HCT116 (cell line): ENCODE measurements at regions not wholly inside any gene's neighbourhood (a gene's known extent, or its start where the extent isn't known, plus 50 kb on each side); places are given as distances from the start of the nearest gene placed in this dataset.

Experiments
- ATAC-seq: fragments of 200-7000 bp; cut with Tn5 transposase; 2 replicates; pipeline ENCODE4 v1.9.1; 2020; ENCODE audit warnings: mild to moderate bottlenecking, moderate library complexity
- BruUV-seq: library from RNA; stranded (reverse); fragments of 400-500 nt; replicated peaks from 2 replicates; lab custom pipeline; 2021; lab: Mats Ljungman, UMichigan
- CTCF ChIA-PET: fragments of 300-600 bp; sonication (Branson Sonifier 250); formaldehyde crosslinking; loops from one replicate; lab custom pipeline; 2021; ENCODE audit warnings: antibody characterized with exemption; lab: Charles Lee
- POLR2A ChIA-PET: fragments of 300-600, 350-600 bp; sonication (Branson Sonifier 250); formaldehyde crosslinking; loops from one replicate; lab custom pipeline; 2021; ENCODE audit warnings: antibody characterized with exemption; lab: Charles Lee
- RAD21 ChIA-PET, 2 experiments: fragments of 300-600 bp; sonication (Branson Sonifier 250); formaldehyde crosslinking; loops; one replicate each; lab custom pipeline; 2023; ENCODE audit warnings: low total read pairs in 2 of 2; ENCODE audit not compliant: uncharacterized antibody in 2 of 2, unreplicated experiment in 2 of 2, low non-redundant PET in 1 of 2; lab: Charles Lee
- DNase-seq: peaks from one replicate; pipeline ENCODE4 v3.0.0-alpha.2; 2010; ENCODE audit warnings: low read depth, low spot score
- H2AFZ ChIP-seq: fragments of 200-600 bp; shearing (Covaris generic), sonication (generic); 2 replicates; pipeline ENCODE4 v1.6.1; 2017; ENCODE audit warnings: low read depth, mixed run types, mixed read lengths, antibody characterized with exemption, low read length; ENCODE audit not compliant: poor library complexity, severe bottlenecking
- H3K27ac ChIP-seq: 2 replicates; pipeline ENCODE4 v1.5.1; 2012; ENCODE audit warnings: low read depth, low read length
- H3K27me3 ChIP-seq: fragments of 200-600 bp; sonication (generic); 2 replicates; pipeline ENCODE4 v1.6.1; 2016; ENCODE audit warnings: mixed run types, low read length, mixed read lengths; ENCODE audit not compliant: insufficient read depth
- H3K36me3 ChIP-seq, 2 experiments: fragments of 200-500 bp in 1 of 2; fragments of 200-600 bp in 1 of 2; sonication (Bioruptor generic) in 1 of 2; sonication (generic) in 1 of 2; 2 replicates each; pipeline versions ENCODE4 v1.5.1 to v1.6.1; 2014 to 2016; ENCODE audit warnings: low read length in 2 of 2, inconsistent platforms in 1 of 2, mixed read lengths in 1 of 2, mixed run types in 1 of 2; ENCODE audit not compliant: insufficient read depth in 2 of 2, control insufficient read depth in 1 of 2
- H3K4me1 ChIP-seq, 2 experiments: fragments of 200-600 bp in 1 of 2; sonication (generic) in 1 of 2; 2 replicates each; pipeline versions ENCODE4 v1.5.1 to v1.6.1; 2012 to 2017; ENCODE audit warnings: low read length in 2 of 2, inconsistent platforms in 1 of 2, mild to moderate bottlenecking in 1 of 2, mixed read lengths in 1 of 2, mixed run types in 1 of 2, moderate library complexity in 1 of 2; ENCODE audit not compliant: insufficient read depth in 2 of 2, control insufficient read depth in 1 of 2
- H3K4me2 ChIP-seq: fragments of 200-600 bp; sonication (generic); 2 replicates; pipeline ENCODE4 v1.6.1; 2017; ENCODE audit warnings: mixed run types, low read length, mixed read lengths
- H3K4me3 ChIP-seq, 2 experiments: fragments of 200-600 bp in 1 of 2; sonication (generic) in 1 of 2; replicated peaks in 1 of 2; 2 replicates each; pipeline ENCODE4 v1.5.1; 2011 to 2016; ENCODE audit warnings: low read length in 2 of 2, control low read depth in 1 of 2, low read depth in 1 of 2, mild to moderate bottlenecking in 1 of 2, mixed read lengths in 1 of 2, mixed run types in 1 of 2
- H3K79me2 ChIP-seq: fragments of 200-600 bp; sonication (generic); 2 replicates; pipeline ENCODE4 v1.6.1; 2017; ENCODE audit warnings: mild to moderate bottlenecking, mixed run types, low read length, moderate library complexity, mixed read lengths; ENCODE audit not compliant: insufficient read depth
- H3K9ac ChIP-seq: fragments of 200-600 bp; sonication (generic); 2 replicates; pipeline ENCODE4 v1.6.1; 2016; ENCODE audit warnings: low read length, mixed read lengths
- H3K9me2 ChIP-seq: fragments of 200-600 bp; sonication (generic), shearing (Covaris generic); 2 replicates; pipeline ENCODE4 v1.6.1; 2017; ENCODE audit warnings: mixed run types, mild to moderate bottlenecking, moderate library complexity; ENCODE audit not compliant: insufficient read depth
- H3K9me3 ChIP-seq, 2 experiments: fragments of 200-500 bp in 1 of 2; fragments of 200-600 bp in 1 of 2; sonication (Bioruptor generic) in 1 of 2; sonication (generic) in 1 of 2; 2 replicates each; pipeline ENCODE4 v1.6.1; 2014 to 2017; ENCODE audit warnings: low read length in 2 of 2, mixed read lengths in 2 of 2, inconsistent platforms in 1 of 2, low read depth in 1 of 2, mild to moderate bottlenecking in 1 of 2, mixed run types in 1 of 2, moderate library complexity in 1 of 2; ENCODE audit not compliant: control insufficient read depth in 1 of 2, insufficient read depth in 1 of 2
- H4K20me1 ChIP-seq: fragments of 200-600 bp; sonication (generic), shearing (Covaris generic); 2 replicates; pipeline ENCODE4 v1.6.1; 2017; ENCODE audit warnings: mixed run types, mild to moderate bottlenecking, moderate library complexity; ENCODE audit not compliant: insufficient read depth
- CTCF ChIP-seq, 3 experiments: fragments of 200-600 bp in 1 of 3; sonication (generic) in 1 of 3; IDR thresholded peaks in 2 of 3; conservative IDR thresholded peaks in 1 of 3; 2 replicates each; pipeline ENCODE4 v1.5.1; 2012 to 2017; ENCODE audit warnings: low read depth in 2 of 3, low read length in 2 of 3, antibody characterized with exemption in 1 of 3, borderline replicate concordance in 1 of 3, control low read depth in 1 of 3, mild to moderate bottlenecking in 1 of 3, mixed read lengths in 1 of 3, mixed run types in 1 of 3, moderate library complexity in 1 of 3; ENCODE audit not compliant: insufficient read depth in 1 of 3
- EGR1 ChIP-seq: IDR thresholded peaks from 2 replicates; pipeline ENCODE4 v1.6.1; 2012; ENCODE audit warnings: low read depth
- JUND ChIP-seq: IDR thresholded peaks from 2 replicates; pipeline ENCODE4 v1.6.1; 2012
- SRF ChIP-seq: IDR thresholded peaks from 2 replicates; pipeline ENCODE4 v1.6.1; 2012; ENCODE audit warnings: low read depth
- TCF7L2 ChIP-seq: IDR thresholded peaks from 2 replicates; pipeline ENCODE4 v1.7.0; 2011; ENCODE audit warnings: borderline replicate concordance, inconsistent platforms; ENCODE audit not compliant: insufficient read depth, insufficient read length; ENCODE audit errors: extremely low read depth
- intact Hi-C: fragments of 100-400 bp; cut with micrococcal nuclease; formaldehyde crosslinking; loops from 2 replicates; pipeline ENCODE4 v1.10.0; 2022

GRCh38 chr20:47428164-47428563, 71.7 kb upstream of the ZMYND8 start:
- ChIA-PET RAD21 (no interaction called here), POLR2A (no interaction called here), CTCF (no interaction called here)
- DNase-seq (no peak), ATAC-seq (no peak)
- no peak overlapping the region for H3K4me2 ChIP-seq
- H4K20me1 ChIP-seq, result no peaks in the 10 kb centered on the region
- BruUV-seq, result no TSS peak
- H3K27ac ChIP-seq, result no peak overlapping the region
- intact Hi-C loops, result no loop called here
- no peak overlapping the region for H3K4me3 ChIP-seq
- no peak for TF ChIP-seq EGR1
- TF ChIP-seq JUND, result no peak
- TF ChIP-seq CTCF (IDR thresholded peaks at IDR 0.05 in 2 of 3, conservative IDR thresholded peaks at IDR 0.05 in 1 of 3; ENCODE audit: borderline replicate concordance in 1 of 3, insufficient read depth in 1 of 3, low read depth in 2 of 3, low read length in 2 of 3), result no peak
- no peak for TF ChIP-seq TCF7L2
- peaks cover 7 to 9% of the 10 kb centered on the region in 2 experiments; a peak in 2 of 4 replicates for H3K9me3 ChIP-seq
- no peak overlapping the region for H3K9ac ChIP-seq
- no peak overlapping the region for H2AFZ ChIP-seq
- H3K4me1 ChIP-seq, result peaks cover 13 to 20% of the 10 kb centered on the region in 2 experiments
- H3K9me2 ChIP-seq, result no peaks in the 10 kb centered on the region
- no peaks in the 10 kb centered on the region for H3K27me3 ChIP-seq
- H3K36me3 ChIP-seq, result no peaks in the 10 kb centered on the region
- no peaks in the 10 kb centered on the region for H3K79me2 ChIP-seq

- H3K4me3 ChIP-seq, result no peak overlapping the region
- TF ChIP-seq SRF, result no peak
- peaks cover 7 to 9% of the 10 kb centered on the region in 2 experiments; a peak in 2 of 4 replicates for H3K9me3 ChIP-seq
- ChIA-PET RAD21 (no interaction called here), POLR2A (no interaction called here), CTCF (no interaction called here)
- peaks cover 20 to 27% of the 10 kb centered on the region in 2 experiments for H3K4me1 ChIP-seq
- no peaks in the 10 kb centered on the region for H3K36me3 ChIP-seq
- intact Hi-C loops, result no loop called here
- no peak overlapping the region for H3K4me2 ChIP-seq
- no peak overlapping the region for H2AFZ ChIP-seq
- H3K9me2 ChIP-seq, result no peaks in the 10 kb centered on the region
- H3K27me3 ChIP-seq, result no peaks in the 10 kb centered on the region
- no TSS peak for BruUV-seq
- H3K79me2 ChIP-seq, result no peaks in the 10 kb centered on the region
- no peaks in the 10 kb centered on the region for H4K20me1 ChIP-seq
- ATAC-seq, result no peak
- DNase-seq, result no peak
- H3K9ac ChIP-seq, result no peak overlapping the region
- H3K27ac ChIP-seq, result no peak overlapping the region
These were observed 72.4 kb upstream of the ZMYND8 start for GRCh38 chr20:47428851-47429336.
